K562 (cell line): ENCODE measurements at regions not wholly inside any gene's neighbourhood (a gene's known extent, or its start where the extent isn't known, plus 50 kb on each side); places are given as distances from the start of the nearest gene placed in this dataset.

Experiments used
- POLR2A ChIP-seq: fragments of 450-650 bp; conservative IDR thresholded peaks from 2 replicates; pipeline ENCODE4 v1.6.1; 2016
- POU5F1 ChIP-seq: fragments of 150-350 bp; IDR thresholded peaks from 2 replicates; pipeline ENCODE4 v1.6.1; 2014; ENCODE audit warnings: borderline replicate concordance, low read length, low read depth, mild to moderate bottlenecking; ENCODE audit not compliant: partially characterized antibody
- RCOR1 ChIP-seq, 2 experiments: IDR thresholded peaks; 2 replicates each; pipeline ENCODE4 v1.6.1; 2012; ENCODE audit warnings: low read depth in 2 of 2, low read length in 2 of 2, borderline replicate concordance in 1 of 2, improper control_type of control experiment in 1 of 2
- SMC3 ChIP-seq: conservative IDR thresholded peaks from 2 replicates; pipeline ENCODE4 v1.6.1; 2011; ENCODE audit warnings: low read depth, low read length, improper control_type of control experiment; ENCODE audit not compliant: insufficient read depth
- YBX1 ChIP-seq: fragments of 450-650 bp; IDR thresholded peaks from 2 replicates; pipeline ENCODE4 v1.7.1; 2016; ENCODE audit warnings: mild to moderate bottlenecking
- ZNF24 ChIP-seq: fragments of 450-650 bp; IDR thresholded peaks from 2 replicates; pipeline ENCODE4 v1.6.1; 2016
- ZNF384 ChIP-seq: IDR thresholded peaks from 2 replicates; pipeline ENCODE4 v1.6.1; 2012; ENCODE audit warnings: low read depth, low read length, improper control_type of control experiment
- TF ChIP-seq, protein P1 (sequence below), 3 experiments: IDR thresholded peaks in 2 of 3; conservative IDR thresholded peaks in 1 of 3; 2 replicates each; pipeline ENCODE4 v1.5.1; 2011 to 2012; ENCODE audit warnings: low read length in 3 of 3, mild to moderate bottlenecking in 3 of 3, control low read depth in 2 of 3, improper control_type of control experiment in 1 of 3, inconsistent platforms in 1 of 3, low read depth in 1 of 3, mixed read lengths in 1 of 3, moderate library complexity in 1 of 3; ENCODE audit not compliant: insufficient read depth in 2 of 3
- TF ChIP-seq, protein P2 (sequence below): IDR thresholded peaks from 3 replicates; pipeline ENCODE4 v1.6.1; 2011; ENCODE audit warnings: borderline replicate concordance, mild to moderate bottlenecking, moderate library complexity; ENCODE audit not compliant: insufficient read length; ENCODE audit errors: extremely low read depth

DNA sequence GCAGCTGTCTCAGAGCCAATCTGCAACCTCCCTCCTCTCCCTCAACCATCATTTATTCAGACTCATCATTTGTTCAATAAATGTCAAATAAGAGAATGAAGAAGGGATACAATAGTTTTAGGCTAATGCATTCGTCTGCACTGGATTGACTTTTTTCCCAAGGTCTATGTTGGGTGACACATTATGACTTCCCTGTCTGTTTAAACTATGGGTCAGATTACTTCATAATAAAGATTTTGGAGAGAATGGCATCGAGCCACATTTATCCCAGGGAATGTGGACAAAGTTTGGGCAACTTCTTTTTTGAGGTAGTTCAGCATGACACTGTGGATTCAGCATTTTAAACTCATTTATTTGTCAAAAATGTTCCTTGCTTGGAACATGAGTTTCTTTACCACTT, 107.4 kb upstream of the ADGRL2 start:
- TF ChIP-seq ZNF384 (no peak), SMC3 (no peak), POU5F1 (no peak), POLR2A (no peak), YBX1 (no peak), ZNF24 (no peak), RCOR1 (IDR thresholded peaks at IDR 0.05; ENCODE audit: borderline replicate concordance in 1 of 2, low read depth in 2 of 2, low read length in 2 of 2) (no peak)
- TF ChIP-seq, protein P1, sequence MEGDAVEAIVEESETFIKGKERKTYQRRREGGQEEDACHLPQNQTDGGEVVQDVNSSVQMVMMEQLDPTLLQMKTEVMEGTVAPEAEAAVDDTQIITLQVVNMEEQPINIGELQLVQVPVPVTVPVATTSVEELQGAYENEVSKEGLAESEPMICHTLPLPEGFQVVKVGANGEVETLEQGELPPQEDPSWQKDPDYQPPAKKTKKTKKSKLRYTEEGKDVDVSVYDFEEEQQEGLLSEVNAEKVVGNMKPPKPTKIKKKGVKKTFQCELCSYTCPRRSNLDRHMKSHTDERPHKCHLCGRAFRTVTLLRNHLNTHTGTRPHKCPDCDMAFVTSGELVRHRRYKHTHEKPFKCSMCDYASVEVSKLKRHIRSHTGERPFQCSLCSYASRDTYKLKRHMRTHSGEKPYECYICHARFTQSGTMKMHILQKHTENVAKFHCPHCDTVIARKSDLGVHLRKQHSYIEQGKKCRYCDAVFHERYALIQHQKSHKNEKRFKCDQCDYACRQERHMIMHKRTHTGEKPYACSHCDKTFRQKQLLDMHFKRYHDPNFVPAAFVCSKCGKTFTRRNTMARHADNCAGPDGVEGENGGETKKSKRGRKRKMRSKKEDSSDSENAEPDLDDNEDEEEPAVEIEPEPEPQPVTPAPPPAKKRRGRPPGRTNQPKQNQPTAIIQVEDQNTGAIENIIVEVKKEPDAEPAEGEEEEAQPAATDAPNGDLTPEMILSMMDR (IDR thresholded peaks at IDR 0.05 in 2 of 3, conservative IDR thresholded peaks at IDR 0.05 in 1 of 3; ENCODE audit: insufficient read depth in 2 of 3, low read depth in 1 of 3, low read length in 3 of 3), result no peak
- TF ChIP-seq, protein P2, sequence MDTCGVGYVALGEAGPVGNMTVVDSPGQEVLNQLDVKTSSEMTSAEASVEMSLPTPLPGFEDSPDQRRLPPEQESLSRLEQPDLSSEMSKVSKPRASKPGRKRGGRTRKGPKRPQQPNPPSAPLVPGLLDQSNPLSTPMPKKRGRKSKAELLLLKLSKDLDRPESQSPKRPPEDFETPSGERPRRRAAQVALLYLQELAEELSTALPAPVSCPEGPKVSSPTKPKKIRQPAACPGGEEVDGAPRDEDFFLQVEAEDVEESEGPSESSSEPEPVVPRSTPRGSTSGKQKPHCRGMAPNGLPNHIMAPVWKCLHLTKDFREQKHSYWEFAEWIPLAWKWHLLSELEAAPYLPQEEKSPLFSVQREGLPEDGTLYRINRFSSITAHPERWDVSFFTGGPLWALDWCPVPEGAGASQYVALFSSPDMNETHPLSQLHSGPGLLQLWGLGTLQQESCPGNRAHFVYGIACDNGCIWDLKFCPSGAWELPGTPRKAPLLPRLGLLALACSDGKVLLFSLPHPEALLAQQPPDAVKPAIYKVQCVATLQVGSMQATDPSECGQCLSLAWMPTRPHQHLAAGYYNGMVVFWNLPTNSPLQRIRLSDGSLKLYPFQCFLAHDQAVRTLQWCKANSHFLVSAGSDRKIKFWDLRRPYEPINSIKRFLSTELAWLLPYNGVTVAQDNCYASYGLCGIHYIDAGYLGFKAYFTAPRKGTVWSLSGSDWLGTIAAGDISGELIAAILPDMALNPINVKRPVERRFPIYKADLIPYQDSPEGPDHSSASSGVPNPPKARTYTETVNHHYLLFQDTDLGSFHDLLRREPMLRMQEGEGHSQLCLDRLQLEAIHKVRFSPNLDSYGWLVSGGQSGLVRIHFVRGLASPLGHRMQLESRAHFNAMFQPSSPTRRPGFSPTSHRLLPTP, result no peak
